K562 (cell line): ENCODE measurements at regions not wholly inside any gene's neighbourhood (a gene's known extent, or its start where the extent isn't known, plus 50 kb on each side); places are given as distances from the start of the nearest gene placed in this dataset.

Experiments
- ATAC-seq: fragments of 200-7000 bp; cut with Tn5 transposase; 3 replicates; pipeline ENCODE4 v1.9.1; 2020; ENCODE audit warnings: moderate library complexity
- BruUV-seq: library from RNA; stranded (reverse); fragments of 400-500 nt; replicated peaks from 2 replicates; lab custom pipeline; 2021; lab: Mats Ljungman, UMichigan
- CTCF ChIA-PET: fragments of 300-600 bp; formaldehyde crosslinking; extraction: SDS; loops from one replicate; lab custom pipeline; 2021; ENCODE audit warnings: low intra/inter-chr PET ratio; lab: Yijun Ruan, JAX
- POLR2A ChIA-PET: fragments of 300-600, 350-650 bp; sonication (Branson Sonifier 250); formaldehyde crosslinking; extraction: SDS; loops from one replicate; lab custom pipeline; 2021; ENCODE audit warnings: antibody characterized with exemption, inconsistent platforms; lab: Yijun Ruan, JAX
- DNase-seq, 4 experiments: peaks; one replicate each; pipeline versions ENCODE4 v3.0.0 to v3.0.0-alpha.2; 2011 to 2018; ENCODE audit warnings: low spot score in 3 of 4, mixed read lengths in 3 of 4; ENCODE audit errors: extremely low read depth in 1 of 4
- FAIRE-seq: peaks from 2 replicates; lab custom pipeline; 2011; peaks lifted over from hg19 to GRCh38; lab: Jason Lieb, UNC
- H2AFZ ChIP-seq: 2 replicates; pipeline ENCODE4 v1.6.0; 2011; ENCODE audit warnings: low read depth, low read length, control low read depth, inconsistent platforms
- H3K27ac ChIP-seq: fragments of 200-600 bp; 3 replicates; pipeline ENCODE4 v1.8.0; 2011; ENCODE audit warnings: low read depth, mild to moderate bottlenecking, control low read depth, inconsistent platforms, low read length, moderate library complexity, mixed read lengths; ENCODE audit errors: extremely low read depth
- H3K27me3 ChIP-seq, 2 experiments: fragments of 300-600 bp in 1 of 2; 2 replicates in 1 of 2; 3 replicates in 1 of 2; pipeline versions ENCODE4 v1.6.0 to v1.8.0; 2011; ENCODE audit warnings: inconsistent platforms in 2 of 2, low read length in 2 of 2, mild to moderate bottlenecking in 1 of 2, mixed read lengths in 1 of 2, moderate library complexity in 1 of 2; ENCODE audit not compliant: control insufficient read depth in 2 of 2, insufficient read depth in 2 of 2
- H3K36me3 ChIP-seq: fragments of 300-600 bp; 3 replicates; pipeline ENCODE4 v1.8.0; 2011; ENCODE audit warnings: mild to moderate bottlenecking, low read length, inconsistent platforms; ENCODE audit not compliant: control insufficient read depth, insufficient read depth
- H3K4me1 ChIP-seq, 2 experiments: fragments of 200-600 bp in 1 of 2; replicated peaks in 1 of 2; 2 replicates in 1 of 2; 3 replicates in 1 of 2; pipeline versions ENCODE4 v1.5.1 to v1.8.0; 2011; ENCODE audit warnings: inconsistent platforms in 2 of 2, low read length in 2 of 2, mild to moderate bottlenecking in 1 of 2, mixed read lengths in 1 of 2, moderate library complexity in 1 of 2; ENCODE audit not compliant: control insufficient read depth in 2 of 2, insufficient read depth in 2 of 2
- H3K4me2 ChIP-seq: 2 replicates; pipeline ENCODE4 v1.6.1; 2011; ENCODE audit warnings: low read length, control low read depth, inconsistent platforms, mixed read lengths; ENCODE audit not compliant: insufficient read depth
- H3K4me3 ChIP-seq: fragments of 200-600 bp; sonication (generic), shearing (Covaris generic); 2 replicates; pipeline ENCODE4 v1.5.1; 2016; ENCODE audit warnings: control low read depth, inconsistent platforms
- H3K79me2 ChIP-seq: fragments of 200-600 bp; 3 replicates; pipeline ENCODE4 v1.8.0; 2011; ENCODE audit warnings: low read length, inconsistent platforms; ENCODE audit not compliant: control insufficient read depth, insufficient read depth
- H3K9ac ChIP-seq, 2 experiments: 2 replicates each; pipeline versions ENCODE4 v1.6.0 to v1.6.1; 2011; ENCODE audit warnings: low read depth in 2 of 2, low read length in 2 of 2, control low read depth in 1 of 2, inconsistent platforms in 1 of 2, mild to moderate bottlenecking in 1 of 2, mixed read lengths in 1 of 2; ENCODE audit not compliant: insufficient read depth in 1 of 2
- H3K9me1 ChIP-seq: one replicate; pipeline ENCODE4 v1.6.0; 2011; ENCODE audit warnings: inconsistent platforms, mild to moderate bottlenecking, low read length, moderate library complexity; ENCODE audit not compliant: control insufficient read depth, insufficient read depth
- H3K9me3 ChIP-seq: replicated peaks from 2 replicates; pipeline ENCODE4 v1.5.1; 2011; ENCODE audit warnings: low read depth, low read length, inconsistent platforms; ENCODE audit not compliant: control insufficient read depth, insufficient read depth
- H4K20me1 ChIP-seq: replicated peaks from 2 replicates; pipeline ENCODE4 v1.6.1; 2011; ENCODE audit warnings: low read length, inconsistent platforms, mixed read lengths; ENCODE audit not compliant: control insufficient read depth, insufficient read depth
- BCLAF1 ChIP-seq, 2 experiments: fragments of 450-650 bp in 1 of 2; IDR thresholded peaks; 2 replicates each; pipeline ENCODE4 v1.6.1; 2011 to 2017; ENCODE audit warnings: low read depth in 2 of 2, antibody characterized with exemption in 1 of 2, borderline replicate concordance in 1 of 2, low read length in 1 of 2, mild to moderate bottlenecking in 1 of 2, mixed read lengths in 1 of 2; ENCODE audit not compliant: control insufficient read depth in 1 of 2
- CBX1 ChIP-seq: sonication (generic); IDR thresholded peaks from 2 replicates; pipeline ENCODE4 v1.6.1; 2016; ENCODE audit warnings: antibody characterized with exemption, low read depth, mild to moderate bottlenecking
- CGGBP1 ChIP-seq: fragments of 250-450 bp; sonication (Bioruptor Pico); IDR thresholded peaks from 2 replicates; pipeline ENCODE4 v1.9.0; 2021; ENCODE audit warnings: mild to moderate bottlenecking
- E2F3 ChIP-seq: fragments of 250-450 bp; sonication (Bioruptor Pico); IDR thresholded peaks from 2 replicates; pipeline ENCODE4 v1.4.0; 2020; ENCODE audit warnings: mild to moderate bottlenecking
- HBP1 ChIP-seq: fragments of 450-650 bp; formaldehyde crosslinking; IDR thresholded peaks from 2 replicates; pipeline ENCODE4 v1.4.0; 2022; ENCODE audit warnings: missing genetic modification characterization
- HLTF ChIP-seq: fragments of 450-650 bp; IDR thresholded peaks from 2 replicates; pipeline ENCODE4 v1.6.1; 2016
- KLF6 ChIP-seq: fragments of 250-450 bp; sonication (Bioruptor Pico); IDR thresholded peaks from 2 replicates; pipeline ENCODE4 v1.4.0; 2020; ENCODE audit warnings: mild to moderate bottlenecking, moderate library complexity, borderline replicate concordance
- MYBL2 ChIP-seq, 2 experiments: fragments of 450-650 bp in 1 of 2; sonication (generic) in 1 of 2; formaldehyde crosslinking in 1 of 2; IDR thresholded peaks; 2 replicates each; pipeline versions ENCODE4 v1.6.1 to v1.8.1; 2017 to 2022; ENCODE audit warnings: borderline replicate concordance in 1 of 2, inconsistent platforms in 1 of 2, low read depth in 1 of 2, mild to moderate bottlenecking in 1 of 2, missing genetic modification reagents in 1 of 2, moderate library complexity in 1 of 2
- TCF7 ChIP-seq: sonication (generic); IDR thresholded peaks from 2 replicates; pipeline ENCODE4 v1.6.1; 2016; ENCODE audit warnings: antibody characterized with exemption, borderline replicate concordance
- TCF7L2 ChIP-seq: fragments of 150-350 bp; IDR thresholded peaks from 2 replicates; pipeline ENCODE4 v1.6.1; 2016; ENCODE audit warnings: low read depth, mild to moderate bottlenecking, low read length, moderate library complexity
- ZNF316 ChIP-seq: fragments of 450-650 bp; IDR thresholded peaks from 2 replicates; pipeline ENCODE4 v1.6.1; 2016
- ZNF436 ChIP-seq: fragments of 250-450, 450-650 bp; sonication (Bioruptor Pico); formaldehyde crosslinking; IDR thresholded peaks from 2 replicates; pipeline ENCODE4 v1.7.0; 2020; ENCODE audit warnings: mild to moderate bottlenecking
- ZNF668 ChIP-seq: fragments of 250-450 bp; sonication (Bioruptor Pico); IDR thresholded peaks from 2 replicates; pipeline ENCODE4 v1.8.0; 2022; ENCODE audit warnings: mild to moderate bottlenecking, inconsistent platforms
- ZNF780A ChIP-seq: fragments of 250-450 bp; sonication (Bioruptor Pico); IDR thresholded peaks from 2 replicates; pipeline ENCODE4 v1.5.0; 2021; ENCODE audit warnings: mild to moderate bottlenecking
- in situ Hi-C: fragments of 300-500 bp; cut with MboI; formaldehyde crosslinking; loops from 4 replicates; pipeline ENCODE4 v1.15.0; 2018; ENCODE audit warnings: inconsistent platforms, mixed read lengths
- intact Hi-C: fragments of 100-400 bp; cut with micrococcal nuclease; formaldehyde crosslinking; loops from 2 replicates; pipeline ENCODE4 v1.14.2; 2022
- TF ChIP-seq, protein P1 (sequence below): fragments of 450-650 bp; formaldehyde crosslinking; IDR thresholded peaks from 2 replicates; pipeline ENCODE4 v1.4.0; 2022; ENCODE audit warnings: mild to moderate bottlenecking, moderate library complexity
- TF ChIP-seq, protein P2 (sequence below): sonication (generic); formaldehyde crosslinking; IDR thresholded peaks from 2 replicates; pipeline ENCODE4 v1.8.0; 2022; ENCODE audit warnings: mild to moderate bottlenecking, missing genetic modification reagents

DNA sequence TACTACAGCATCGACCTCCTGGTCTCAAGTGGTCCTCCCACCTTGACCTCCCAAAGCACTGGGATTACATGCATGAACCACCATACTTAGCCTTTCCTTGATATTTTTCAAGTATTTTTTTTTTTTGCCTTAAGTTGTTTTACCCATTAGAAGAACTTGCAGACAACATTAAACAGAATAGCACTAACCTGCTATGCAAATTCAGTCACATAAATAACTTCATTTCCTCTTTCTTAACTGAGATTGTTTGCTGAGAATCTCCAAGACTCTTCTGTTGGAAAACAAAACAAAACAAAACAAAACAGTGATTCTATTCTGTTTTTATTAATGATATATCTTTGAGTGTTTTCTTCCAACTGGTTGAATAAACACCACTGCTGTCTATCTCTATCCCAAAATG lies 115.9 kb upstream of the IFNG-AS1 start (continued):
- no peak for TF ChIP-seq HBP1
- no peak for TF ChIP-seq HLTF
- TF ChIP-seq BCLAF1 (IDR thresholded peaks at IDR 0.05; ENCODE audit: borderline replicate concordance in 1 of 2, control insufficient read depth in 1 of 2, low read depth in 2 of 2, low read length in 1 of 2) = no peak
- no peak for TF ChIP-seq TCF7L2

- H3K4me2 ChIP-seq = no peak overlapping the region
- no peak overlapping the region for H3K4me3 ChIP-seq
- POLR2A ChIA-PET = no interaction called here
- H3K9me1 ChIP-seq = no peaks in the 10 kb centered on the region
- H3K9ac ChIP-seq = no peak overlapping the region
- no peaks in the 10 kb centered on the region for H3K4me1 ChIP-seq
- no peaks in the 10 kb centered on the region; a peak in 1 of 5 replicates for H3K27me3 ChIP-seq
- CTCF ChIA-PET = no interaction called here
- no peaks in the 10 kb centered on the region for H3K36me3 ChIP-seq
- no peaks in the 10 kb centered on the region for H3K79me2 ChIP-seq
- no peaks in the 10 kb centered on the region for H4K20me1 ChIP-seq
- ATAC-seq = no peak
- in situ Hi-C loops (no loop called here), intact Hi-C loops (no loop called here)
- BruUV-seq = no TSS peak
- no peaks in the 10 kb centered on the region for H3K9me3 ChIP-seq
- DNase-seq = no peak
- H3K27ac ChIP-seq = no peak overlapping the region
- H2AFZ ChIP-seq = no peak overlapping the region
- FAIRE-seq = no peak
- TF ChIP-seq, protein P1, sequence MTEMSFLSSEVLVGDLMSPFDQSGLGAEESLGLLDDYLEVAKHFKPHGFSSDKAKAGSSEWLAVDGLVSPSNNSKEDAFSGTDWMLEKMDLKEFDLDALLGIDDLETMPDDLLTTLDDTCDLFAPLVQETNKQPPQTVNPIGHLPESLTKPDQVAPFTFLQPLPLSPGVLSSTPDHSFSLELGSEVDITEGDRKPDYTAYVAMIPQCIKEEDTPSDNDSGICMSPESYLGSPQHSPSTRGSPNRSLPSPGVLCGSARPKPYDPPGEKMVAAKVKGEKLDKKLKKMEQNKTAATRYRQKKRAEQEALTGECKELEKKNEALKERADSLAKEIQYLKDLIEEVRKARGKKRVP (CRISPR knock-in tag) = no peak
- TF ChIP-seq CGGBP1 (CRISPR knock-in tag) = no peak
- no peak for TF ChIP-seq E2F3
- TF ChIP-seq KLF6 = no peak
- TF ChIP-seq ZNF436 (CRISPR knock-in tag) = no peak
- TF ChIP-seq ZNF668 (CRISPR knock-in tag) = no peak
- no peak for TF ChIP-seq MYBL2 (IDR thresholded peaks at IDR 0.05; ENCODE audit: low read depth)
- no peak for TF ChIP-seq MYBL2 (CRISPR knock-in tag; IDR thresholded peaks at IDR 0.05; ENCODE audit: borderline replicate concordance)
- no peak for TF ChIP-seq CBX1
- no peak for TF ChIP-seq ZNF316
- TF ChIP-seq ZNF780A (CRISPR knock-in tag) = no peak
- no peak for TF ChIP-seq TCF7
- TF ChIP-seq, protein P2, sequence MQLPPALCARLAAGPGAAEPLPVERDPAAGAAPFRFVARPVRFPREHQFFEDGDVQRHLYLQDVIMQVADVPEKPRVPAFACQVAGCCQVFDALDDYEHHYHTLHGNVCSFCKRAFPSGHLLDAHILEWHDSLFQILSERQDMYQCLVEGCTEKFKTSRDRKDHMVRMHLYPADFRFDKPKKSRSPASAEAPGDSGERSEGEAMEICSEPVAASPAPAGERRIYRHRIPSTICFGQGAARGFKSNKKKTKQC = no peak
Observed at GRCh38 chr12:67876305-67876915, 112.8 kb upstream of the IFNG-AS1 start.
